ENCODE measurements at regions not wholly inside any gene's neighbourhood (a gene's known extent, or its start where the extent isn't known, plus 50 kb on each side); places are given as distances from the start of the nearest gene placed in this dataset.

DNA sequence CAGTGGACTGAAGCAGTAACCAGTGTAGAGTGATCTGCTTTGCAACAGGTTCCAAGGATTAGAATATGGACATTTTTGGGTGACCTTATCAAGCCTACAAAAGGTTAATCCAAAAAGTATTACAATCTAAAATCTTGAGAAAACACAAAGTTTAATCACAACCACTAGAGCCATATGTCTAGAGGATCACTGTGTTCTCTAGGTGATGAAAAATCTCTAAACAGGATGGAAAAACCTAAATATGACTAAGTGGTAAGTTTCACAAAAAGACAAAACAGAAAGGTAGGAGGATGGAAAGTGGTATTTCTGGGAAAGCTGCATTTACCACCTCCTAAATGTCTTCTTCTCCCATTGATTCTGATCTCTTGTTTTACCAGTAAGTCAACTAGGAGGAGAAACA, 411.1 kb upstream of the CXADR start:
- H2AFZ ChIP-seq (ENCODE audit: low read length): no peak overlapping the region
- H3K4me3 ChIP-seq (ENCODE audit: insufficient read depth, low read length): no peak overlapping the region
- H3K27ac ChIP-seq (ENCODE audit: low read depth, low read length): no peak overlapping the region
- no peaks in the 10 kb centered on the region for H4K20me1 ChIP-seq (ENCODE audit: insufficient read depth, low read length)
- H3K79me2 ChIP-seq (ENCODE audit: insufficient read depth, low read length): no peaks in the 10 kb centered on the region
- no peaks in the 10 kb centered on the region for H3K36me3 ChIP-seq (ENCODE audit: insufficient read depth, low read length)
- H3K9me3 ChIP-seq (ENCODE audit: low read depth, low read length): no peaks in the 10 kb centered on the region
- no peak for DNase-seq (ENCODE audit: insufficient read length, low spot score, missing footprints)
- TF ChIP-seq CTCF (IDR thresholded peaks at IDR 0.05; ENCODE audit: extremely low read depth, low read depth, low read length): no peak
- H3K4me2 ChIP-seq (ENCODE audit: insufficient read depth, low read length): no peak overlapping the region
- no peaks in the 10 kb centered on the region for H3K4me1 ChIP-seq (ENCODE audit: insufficient read depth, low read length)
- no peaks in the 10 kb centered on the region for H3K27me3 ChIP-seq (ENCODE audit: insufficient read depth, low read length)

DNA sequence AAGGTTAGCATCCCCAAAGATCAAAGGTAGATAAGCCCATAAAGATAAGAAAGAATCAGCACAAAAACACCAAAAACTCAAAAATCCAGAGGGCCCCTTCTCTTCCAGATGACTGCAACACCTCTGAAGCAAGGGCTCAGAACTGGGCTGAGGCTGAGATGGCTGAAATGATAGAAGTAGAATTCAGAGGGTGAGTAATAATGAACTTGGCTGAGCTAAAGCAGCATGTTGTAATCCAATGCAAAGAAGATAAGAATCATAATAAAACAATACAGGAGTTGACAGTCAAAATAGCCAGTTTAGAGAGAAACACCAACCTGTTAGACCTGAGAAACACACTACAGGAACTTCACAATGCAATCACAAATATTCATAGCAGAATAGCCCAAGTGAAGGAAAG, 406.9 kb upstream of the CXADR start:
- Histone ChIP-seq H4K20me1 (ENCODE audit: insufficient read depth, low read length) (no peaks in the 10 kb centered on the region), H2AFZ (ENCODE audit: low read length) (no peak overlapping the region), H3K4me2 (ENCODE audit: insufficient read depth, low read length) (no peak overlapping the region), H3K36me3 (ENCODE audit: insufficient read depth, low read length) (no peaks in the 10 kb centered on the region), H3K9me3 (ENCODE audit: low read depth, low read length) (no peaks in the 10 kb centered on the region), H3K27ac (ENCODE audit: low read depth, low read length) (no peak overlapping the region), H3K27me3 (ENCODE audit: insufficient read depth, low read length) (no peaks in the 10 kb centered on the region), H3K79me2 (ENCODE audit: insufficient read depth, low read length) (no peaks in the 10 kb centered on the region), H3K4me3 (ENCODE audit: insufficient read depth, low read length) (no peak overlapping the region), H3K4me1 (ENCODE audit: insufficient read depth, low read length) (no peaks in the 10 kb centered on the region)
- DNase-seq (ENCODE audit: insufficient read length, low spot score, missing footprints): no peak
- TF ChIP-seq CTCF (IDR thresholded peaks at IDR 0.05; ENCODE audit: extremely low read depth, low read depth, low read length): no peak

DNA sequence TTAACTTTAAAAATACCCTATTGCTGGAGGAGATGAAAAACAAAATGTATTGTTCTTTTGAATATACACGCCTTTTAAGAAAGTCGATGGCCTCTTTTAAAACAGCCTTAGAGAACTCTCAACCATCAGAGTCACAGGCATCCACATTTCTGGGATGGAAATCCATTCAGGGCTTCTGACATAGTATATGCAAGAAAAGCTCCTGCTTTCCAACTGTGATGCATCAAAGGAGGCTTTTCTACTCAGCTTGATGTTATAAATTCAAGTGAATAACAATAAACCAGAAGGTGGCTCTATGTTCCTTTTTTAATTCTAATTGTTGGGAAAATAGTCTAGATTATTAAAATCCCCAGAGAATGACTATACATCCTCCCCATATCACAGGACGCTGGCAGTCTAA, 398.8 kb upstream of the CXADR start:
- Histone ChIP-seq H2AFZ (ENCODE audit: low read length) (no peak overlapping the region), H3K9me3 (ENCODE audit: low read depth, low read length) (no peaks in the 10 kb centered on the region), H3K79me2 (ENCODE audit: insufficient read depth, low read length) (no peaks in the 10 kb centered on the region), H4K20me1 (ENCODE audit: insufficient read depth, low read length) (no peaks in the 10 kb centered on the region), H3K27me3 (ENCODE audit: insufficient read depth, low read length) (no peaks in the 10 kb centered on the region), H3K27ac (ENCODE audit: low read depth, low read length) (no peak overlapping the region), H3K4me1 (ENCODE audit: insufficient read depth, low read length) (no peaks in the 10 kb centered on the region), H3K4me2 (ENCODE audit: insufficient read depth, low read length) (no peak overlapping the region), H3K4me3 (ENCODE audit: insufficient read depth, low read length) (no peak overlapping the region), H3K36me3 (ENCODE audit: insufficient read depth, low read length) (no peaks in the 10 kb centered on the region)
- no peak for TF ChIP-seq CTCF (IDR thresholded peaks at IDR 0.05; ENCODE audit: extremely low read depth, low read depth, low read length)
- no peak for DNase-seq (ENCODE audit: insufficient read length, low spot score, missing footprints)

GRCh38 chr21:17118638-17119384, 394.0 kb upstream of the CXADR start:
- H3K27me3 ChIP-seq (ENCODE audit: insufficient read depth, low read length): no peaks in the 10 kb centered on the region
- no peak for DNase-seq (ENCODE audit: insufficient read length, low spot score, missing footprints)
- no peak overlapping the region for H3K27ac ChIP-seq (ENCODE audit: low read depth, low read length)
- H3K4me1 ChIP-seq (ENCODE audit: insufficient read depth, low read length): no peaks in the 10 kb centered on the region
- H3K9me3 ChIP-seq (ENCODE audit: low read depth, low read length): no peaks in the 10 kb centered on the region
- no peaks in the 10 kb centered on the region for H3K36me3 ChIP-seq (ENCODE audit: insufficient read depth, low read length)
- H3K4me3 ChIP-seq (ENCODE audit: insufficient read depth, low read length): no peak overlapping the region
- TF ChIP-seq CTCF (IDR thresholded peaks at IDR 0.05; ENCODE audit: extremely low read depth, low read depth, low read length): no peak
- no peaks in the 10 kb centered on the region for H4K20me1 ChIP-seq (ENCODE audit: insufficient read depth, low read length)
- no peaks in the 10 kb centered on the region for H3K79me2 ChIP-seq (ENCODE audit: insufficient read depth, low read length)
- H2AFZ ChIP-seq (ENCODE audit: low read length): no peak overlapping the region
- H3K4me2 ChIP-seq (ENCODE audit: insufficient read depth, low read length): no peak overlapping the region
